GM19239 (cell line): ENCODE measurements at regions not wholly inside any gene's neighbourhood (a gene's known extent, or its start where the extent isn't known, plus 50 kb on each side); places are given as distances from the start of the nearest gene placed in this dataset.
"Not testable (repeated sequence)": the region's sequence is repeated elsewhere in the genome, so short reads cannot be mapped to it uniquely, and the experiment has no call there.

Experiments
- DNase-seq: peaks from one replicate; pipeline ENCODE4 v3.0.0; 2011; ENCODE audit warnings: low spot score; ENCODE audit not compliant: insufficient read length
- FAIRE-seq: peaks from 2 replicates; lab custom pipeline; 2011; peaks lifted over from hg19 to GRCh38; lab: Jason Lieb, UNC

- DNase-seq (no peak), FAIRE-seq (no peak)
Measured at GRCh38 chr15:96625256-96625655, 294.8 kb downstream of the NR2F2 start.

DNA sequence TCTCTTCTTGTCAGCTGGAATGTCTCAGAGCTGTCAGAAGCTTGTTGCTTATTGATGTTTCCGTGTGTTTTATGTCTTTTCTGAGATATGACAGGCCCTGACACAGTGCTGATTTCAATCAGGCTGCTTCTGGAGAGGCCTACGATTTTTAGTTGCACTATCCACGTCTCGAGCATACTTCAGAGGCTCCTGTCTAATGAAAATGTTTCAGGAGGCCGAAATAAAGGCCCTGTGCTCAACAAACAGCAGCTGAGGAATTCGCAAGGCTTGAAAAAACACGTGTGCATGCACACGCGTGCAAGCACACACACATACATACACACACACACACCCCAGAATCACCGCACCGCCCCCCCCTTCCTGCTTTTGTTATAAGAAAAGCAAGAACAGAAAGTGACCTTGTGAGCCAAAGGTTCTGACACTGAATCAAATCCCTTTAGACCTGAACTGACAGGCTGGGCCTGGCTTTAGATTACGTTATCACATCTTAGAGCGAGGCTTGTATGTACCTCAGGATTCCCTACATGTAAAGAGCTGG lies 296.6 kb downstream of the NR2F2 start:
- DNase-seq (no peak), FAIRE-seq (no peak)

- FAIRE-seq (no peak), DNase-seq (no peak)
Measured at GRCh38 chr15:96629511-96629910, 299.0 kb downstream of the NR2F2 start.

GRCh38 chr15:96638793-96639192 lies 308.3 kb downstream of the NR2F2 start:
- DNase-seq (no peak), FAIRE-seq (no peak)

GRCh38 chr15:96645796-96646195 lies 315.3 kb downstream of the NR2F2 start:
- DNase-seq = no peak
- FAIRE-seq = no peak

DNA sequence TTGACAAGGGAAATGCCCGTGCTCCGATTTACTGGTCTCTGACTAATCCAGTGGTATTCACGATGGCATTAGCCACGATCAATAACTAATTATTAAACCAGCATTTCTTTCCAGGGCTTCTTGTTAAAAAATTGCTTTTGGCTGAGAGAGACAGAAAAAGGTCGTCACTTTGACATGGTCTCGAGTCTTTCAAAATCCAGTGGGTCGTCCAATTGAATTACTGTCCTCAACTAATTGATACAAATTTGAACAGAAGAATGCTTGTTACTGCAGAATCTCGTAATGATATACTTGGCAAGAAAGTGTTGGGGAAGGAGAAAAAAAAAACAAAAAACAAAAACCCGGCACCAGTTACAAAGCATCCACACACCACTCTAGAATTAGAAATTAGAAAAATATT lies 318.4 kb downstream of the NR2F2 start:
- FAIRE-seq = no peak
- no peak for DNase-seq

GRCh38 chr15:96657096-96657495 lies 326.6 kb downstream of the NR2F2 start:
- DNase-seq = no peak
- no peak for FAIRE-seq

- not testable (repeated sequence) for DNase-seq, FAIRE-seq
Measured at GRCh38 chr15:96666979-96667378, 336.5 kb downstream of the NR2F2 start.

DNA sequence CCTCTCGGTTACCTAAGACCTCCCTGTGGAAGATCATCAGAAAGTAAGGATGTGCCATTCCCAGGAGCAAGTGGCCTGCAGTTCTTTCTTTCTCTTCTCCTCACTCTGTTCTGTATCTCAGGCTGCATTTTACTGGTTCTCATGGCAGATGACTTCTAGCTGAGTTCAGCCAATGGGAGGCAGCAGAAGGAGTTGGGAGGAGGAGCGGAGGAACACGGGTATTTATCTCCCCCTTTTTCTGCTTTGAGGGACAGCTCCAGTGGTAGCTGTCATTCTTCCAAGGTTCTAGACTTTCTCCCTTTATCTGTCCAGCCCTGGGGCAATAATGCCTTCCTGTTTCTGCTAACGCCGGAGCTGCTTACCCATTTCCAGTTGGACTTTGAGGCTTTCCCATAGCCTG lies 339.9 kb downstream of the NR2F2 start:
- FAIRE-seq = no peak

GRCh38 chr15:96672629-96673028 lies 342.1 kb downstream of the NR2F2 start:
- FAIRE-seq = no peak

More for the DNA sequence above, 339.9 kb downstream of the NR2F2 start:
- DNase-seq = no peak

DNA sequence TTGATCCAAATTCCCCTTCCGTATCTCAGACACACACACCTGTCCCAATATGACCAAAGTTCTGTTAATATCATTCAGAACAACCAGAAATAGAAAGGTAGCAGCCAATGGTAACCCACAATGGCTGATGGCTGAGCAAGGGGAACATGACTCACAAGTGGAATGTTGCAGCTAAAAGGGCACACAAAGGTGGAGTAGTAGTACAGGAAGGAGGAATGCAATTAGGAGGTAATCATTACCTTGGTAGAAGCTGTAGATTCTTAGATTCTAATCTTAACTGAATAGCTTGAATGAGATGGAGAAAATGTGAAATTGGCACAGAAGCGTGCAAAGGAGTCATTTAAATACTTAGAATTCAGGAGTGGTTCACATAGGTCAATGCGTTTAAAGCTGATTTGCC lies 347.9 kb downstream of the NR2F2 start:
- FAIRE-seq (no peak), DNase-seq (no peak)

More at GRCh38 chr15:96672629-96673028, 342.1 kb downstream of the NR2F2 start:
- DNase-seq = no peak

- DNase-seq = no peak
- FAIRE-seq = no peak
Measured at GRCh38 chr15:96687388-96688107, 357.0 kb downstream of the NR2F2 start.

GRCh38 chr15:96690733-96691132 lies 360.2 kb downstream of the NR2F2 start:
- FAIRE-seq = no peak
- DNase-seq = no peak

DNA sequence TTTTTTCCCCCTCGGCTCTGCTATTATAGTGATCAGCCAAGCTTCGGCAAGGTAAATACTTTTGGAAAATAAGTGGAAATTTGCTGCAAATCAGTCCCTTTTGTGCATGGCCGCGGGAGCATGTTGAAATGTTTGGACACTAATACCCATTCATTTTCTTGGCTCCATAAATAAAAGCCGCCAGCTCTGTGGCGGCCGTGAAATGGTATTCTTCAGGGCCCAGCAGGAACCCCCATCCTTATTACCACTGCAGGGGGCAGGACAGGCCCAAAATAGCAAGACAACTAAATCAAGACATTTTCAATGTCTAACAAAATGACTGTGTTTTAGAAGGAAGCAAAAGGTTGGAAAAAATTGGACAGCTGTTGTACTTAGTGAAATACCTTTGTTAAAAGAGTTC lies 362.3 kb downstream of the NR2F2 start:
- DNase-seq (no peak), FAIRE-seq (no peak)

DNA sequence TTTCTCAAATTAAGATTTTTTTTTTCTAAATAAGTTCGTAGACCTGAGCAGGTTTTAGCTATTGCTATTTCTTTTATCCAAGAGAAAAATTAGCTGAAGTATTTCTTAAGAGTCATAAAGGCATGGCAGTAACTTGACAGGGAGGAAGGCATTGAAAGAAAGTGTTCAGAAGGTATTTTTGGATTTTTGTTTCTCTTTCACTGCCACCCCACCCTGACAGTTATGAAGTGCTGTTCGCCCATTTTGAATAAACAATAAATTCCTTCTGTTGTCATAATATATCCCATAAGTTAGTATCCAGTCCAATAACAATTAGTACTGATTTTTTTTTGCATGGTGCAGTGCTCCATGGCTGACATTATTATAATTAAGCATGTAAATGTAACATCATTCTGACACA lies 363.0 kb downstream of the NR2F2 start:
- DNase-seq = no peak
- FAIRE-seq = no peak

DNA sequence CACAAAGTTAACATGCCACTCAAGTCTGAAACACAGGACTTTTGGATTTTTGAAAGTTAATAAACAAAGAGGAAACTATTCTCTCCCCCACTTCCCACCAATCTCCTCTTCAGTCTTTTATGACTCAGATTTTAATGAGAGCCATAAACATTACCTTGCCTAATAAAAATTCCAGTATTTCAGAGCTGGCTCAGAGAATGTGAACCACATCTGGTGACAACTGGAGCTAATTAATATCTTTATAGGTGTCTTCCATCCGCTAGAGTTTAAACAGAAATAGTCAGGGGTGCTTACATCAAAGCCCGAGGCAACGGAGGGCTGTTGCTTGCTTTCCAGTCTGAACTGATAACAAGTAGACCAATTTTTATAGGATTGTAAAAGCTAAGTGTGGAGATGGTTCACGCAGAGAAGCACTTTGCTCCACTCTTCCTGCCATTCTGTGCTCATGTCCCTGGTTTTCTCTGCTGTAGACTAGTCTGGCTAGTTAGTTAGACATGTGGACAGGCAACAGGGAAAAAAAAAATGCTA lies 363.6 kb downstream of the NR2F2 start:
- no peak for FAIRE-seq

DNA sequence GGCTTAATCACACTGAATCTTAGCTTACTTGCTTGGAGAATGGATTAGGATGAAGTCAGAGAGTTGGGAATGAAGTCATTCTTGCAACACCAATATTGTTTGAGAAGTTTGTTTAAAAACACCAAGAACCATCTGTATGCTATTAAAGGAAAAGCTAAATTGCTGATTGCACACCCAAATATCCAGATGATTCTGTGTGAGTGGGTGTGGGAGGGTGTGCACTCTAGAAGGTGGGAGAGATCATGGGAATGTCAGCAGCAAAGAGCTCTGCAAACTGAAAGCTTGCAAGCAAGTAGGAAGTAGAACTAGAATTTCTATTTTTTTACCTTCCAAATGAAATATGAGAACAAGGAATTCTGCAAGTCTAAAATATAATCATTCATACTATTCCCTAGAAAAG lies 364.9 kb downstream of the NR2F2 start:
- DNase-seq (no peak), FAIRE-seq (no peak)

More for the DNA sequence above, 363.6 kb downstream of the NR2F2 start:
- DNase-seq = no peak

GRCh38 chr15:96699871-96700401 lies 369.4 kb downstream of the NR2F2 start:
- FAIRE-seq = no peak
- no peak for DNase-seq

- DNase-seq (no peak), FAIRE-seq (no peak)
Measured at GRCh38 chr15:96700555-96700954, 370.1 kb downstream of the NR2F2 start.

GRCh38 chr15:96701443-96701842 lies 370.9 kb downstream of the NR2F2 start:
- DNase-seq = no peak
- FAIRE-seq = no peak

GRCh38 chr15:96701877-96702276 lies 371.4 kb downstream of the NR2F2 start:
- no peak for DNase-seq
- FAIRE-seq = no peak

DNA sequence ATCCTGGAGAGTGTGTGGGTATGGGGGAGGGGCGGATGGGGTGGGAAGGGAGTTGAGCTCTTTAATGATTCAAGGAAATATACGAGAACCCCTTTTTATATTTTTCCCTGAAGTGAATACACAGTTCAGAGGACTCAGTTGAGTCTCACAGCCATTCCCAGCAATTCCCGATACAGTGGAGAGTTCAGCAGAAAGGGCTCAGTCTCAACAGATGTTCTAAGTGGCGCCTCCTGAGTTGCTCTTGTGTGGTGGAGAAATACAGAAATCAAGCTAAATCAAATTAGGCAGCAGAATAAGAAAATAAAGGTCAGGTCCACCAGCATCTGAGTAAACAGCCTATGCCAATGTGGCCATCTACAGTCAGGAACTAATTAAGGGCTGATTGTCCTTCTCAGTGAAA lies 372.1 kb downstream of the NR2F2 start:
- no peak for DNase-seq
- FAIRE-seq = no peak
